Lower leg skin (tissue), 3 donors: ENCODE measurements at regions not wholly inside any gene's neighbourhood (a gene's known extent, or its start where the extent isn't known, plus 50 kb on each side); places are given as distances from the start of the nearest gene placed in this dataset.

Source experiments
- POLR2A ChIP-seq, 2 donors: fragments of 450-650 bp; IDR thresholded peaks; one replicate each; pipeline ENCODE4 v1.6.1; 2016 to 2017; ENCODE audit warnings: antibody characterized with exemption in 2 of 2, mild to moderate bottlenecking in 1 of 2, moderate library complexity in 1 of 2
- TF ChIP-seq, protein P1 (sequence below), 3 donors: fragments of 450-650 bp; IDR thresholded peaks; one replicate each; pipeline ENCODE4 v1.5.1; 2016; ENCODE audit warnings: antibody characterized with exemption in 3 of 3, mild to moderate bottlenecking in 3 of 3, moderate library complexity in 2 of 3

DNA sequence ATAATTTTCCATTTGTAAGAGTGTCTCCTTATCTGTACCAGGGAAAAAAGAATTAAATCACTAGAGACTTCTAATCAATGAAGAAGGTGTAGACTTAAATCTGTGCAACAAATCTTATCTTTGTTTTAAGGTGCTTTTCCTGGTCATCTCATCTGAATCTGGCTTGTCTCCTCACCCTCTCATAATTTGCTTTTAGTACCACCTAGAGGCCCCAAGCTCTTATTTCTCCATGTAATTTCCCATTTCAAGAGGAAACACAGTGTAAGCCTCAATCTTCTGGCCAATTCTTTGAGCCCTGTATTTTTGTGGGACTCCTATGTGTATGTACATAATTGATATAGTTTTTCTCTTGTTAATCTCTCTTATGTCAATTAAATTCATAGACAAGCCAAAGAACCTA is 1975.3 kb upstream of the CDH6 start:
- TF ChIP-seq, protein P1, sequence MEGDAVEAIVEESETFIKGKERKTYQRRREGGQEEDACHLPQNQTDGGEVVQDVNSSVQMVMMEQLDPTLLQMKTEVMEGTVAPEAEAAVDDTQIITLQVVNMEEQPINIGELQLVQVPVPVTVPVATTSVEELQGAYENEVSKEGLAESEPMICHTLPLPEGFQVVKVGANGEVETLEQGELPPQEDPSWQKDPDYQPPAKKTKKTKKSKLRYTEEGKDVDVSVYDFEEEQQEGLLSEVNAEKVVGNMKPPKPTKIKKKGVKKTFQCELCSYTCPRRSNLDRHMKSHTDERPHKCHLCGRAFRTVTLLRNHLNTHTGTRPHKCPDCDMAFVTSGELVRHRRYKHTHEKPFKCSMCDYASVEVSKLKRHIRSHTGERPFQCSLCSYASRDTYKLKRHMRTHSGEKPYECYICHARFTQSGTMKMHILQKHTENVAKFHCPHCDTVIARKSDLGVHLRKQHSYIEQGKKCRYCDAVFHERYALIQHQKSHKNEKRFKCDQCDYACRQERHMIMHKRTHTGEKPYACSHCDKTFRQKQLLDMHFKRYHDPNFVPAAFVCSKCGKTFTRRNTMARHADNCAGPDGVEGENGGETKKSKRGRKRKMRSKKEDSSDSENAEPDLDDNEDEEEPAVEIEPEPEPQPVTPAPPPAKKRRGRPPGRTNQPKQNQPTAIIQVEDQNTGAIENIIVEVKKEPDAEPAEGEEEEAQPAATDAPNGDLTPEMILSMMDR (IDR thresholded peaks at IDR 0.05) = no peak
- TF ChIP-seq POLR2A (IDR thresholded peaks at IDR 0.05) = no peak
